SK-N-SH treated with all-trans-retinoic acid at 6 μM for 48 hours (cell line): ENCODE measurements at regions not wholly inside any gene's neighbourhood (a gene's known extent, or its start where the extent isn't known, plus 50 kb on each side); places are given as distances from the start of the nearest gene placed in this dataset.

Source experiments
- ARNTL ChIP-seq: fragments of 450-650 bp; formaldehyde crosslinking; IDR thresholded peaks from 2 replicates; pipeline ENCODE4 v1.5.0; 2020; ENCODE audit warnings: low read depth, mild to moderate bottlenecking, moderate library complexity, borderline replicate concordance
- CREB5 ChIP-seq: fragments of 250-450 bp; sonication (Bioruptor Pico); IDR thresholded peaks from 2 replicates; pipeline ENCODE4 v1.5.1; 2020; ENCODE audit warnings: low read depth, mild to moderate bottlenecking, moderate library complexity
- CSDC2 ChIP-seq: fragments of 250-450 bp; sonication (Bioruptor Pico); IDR thresholded peaks from 2 replicates; pipeline ENCODE4 v1.5.0; 2020; ENCODE audit warnings: mild to moderate bottlenecking, moderate library complexity
- RARB ChIP-seq: fragments of 250-450 bp; sonication (Bioruptor Pico); IDR thresholded peaks from 2 replicates; pipeline ENCODE4 v1.8.0; 2021; ENCODE audit warnings: mild to moderate bottlenecking, moderate library complexity
- TCF4 ChIP-seq: fragments of 250-450 bp; sonication (Bioruptor Pico); IDR thresholded peaks from 2 replicates; pipeline ENCODE4 v1.8.0; 2021; ENCODE audit warnings: mild to moderate bottlenecking, moderate library complexity, borderline replicate concordance

- TF ChIP-seq RARB (no peak), ARNTL (CRISPR knock-in tag) (no peak), CREB5 (CRISPR knock-in tag) (no peak), CSDC2 (CRISPR knock-in tag) (no peak), TCF4 (CRISPR knock-in tag) (no peak)
Observed at GRCh38 chr16:79347277-79347676, 253.3 kb downstream of the MAF start.
